Neutrophil (primary cell): ENCODE measurements at regions not wholly inside any gene's neighbourhood (a gene's known extent, or its start where the extent isn't known, plus 50 kb on each side); places are given as distances from the start of the nearest gene placed in this dataset.

Source experiments
- H3K27ac ChIP-seq: fragments of 200-600 bp; sonication (generic); 2 replicates; pipeline ENCODE4 v1.5.1; 2016; ENCODE audit warnings: mild to moderate bottlenecking, moderate library complexity
- H3K27me3 ChIP-seq: fragments of 200-600 bp; sonication (generic); 2 replicates; pipeline ENCODE4 v1.6.0; 2016; ENCODE audit warnings: mild to moderate bottlenecking
- H3K36me3 ChIP-seq: fragments of 200-600 bp; sonication (generic); 2 replicates; pipeline ENCODE4 v1.5.1; 2017
- H3K4me1 ChIP-seq, 2 experiments: fragments of 200-600 bp in 1 of 2; sonication (generic) in 1 of 2; 1 replicate in 1 of 2; 2 replicates in 1 of 2; pipeline versions ENCODE4 v1.5.1 to v1.6.1; 2013 to 2016; ENCODE audit warnings: low read depth in 1 of 2, low read length in 1 of 2, mild to moderate bottlenecking in 1 of 2, moderate library complexity in 1 of 2; ENCODE audit not compliant: control insufficient read depth in 1 of 2, insufficient read depth in 1 of 2
- H3K4me3 ChIP-seq, 2 experiments: fragments of 200-600 bp in 1 of 2; sonication (generic) in 1 of 2; 1 replicate in 1 of 2; 2 replicates in 1 of 2; pipeline ENCODE4 v1.5.1; 2013 to 2016; ENCODE audit warnings: low read depth in 1 of 2, low read length in 1 of 2, mild to moderate bottlenecking in 1 of 2, moderate library complexity in 1 of 2
- H3K9me3 ChIP-seq: fragments of 200-600 bp; sonication (generic); 2 replicates; pipeline ENCODE4 v1.5.1; 2016
- TF ChIP-seq, protein P1 (sequence below): fragments of 200-600 bp; sonication (generic); IDR thresholded peaks from 2 replicates; pipeline ENCODE4 v1.5.1; 2016; ENCODE audit warnings: antibody characterized with exemption

DNA sequence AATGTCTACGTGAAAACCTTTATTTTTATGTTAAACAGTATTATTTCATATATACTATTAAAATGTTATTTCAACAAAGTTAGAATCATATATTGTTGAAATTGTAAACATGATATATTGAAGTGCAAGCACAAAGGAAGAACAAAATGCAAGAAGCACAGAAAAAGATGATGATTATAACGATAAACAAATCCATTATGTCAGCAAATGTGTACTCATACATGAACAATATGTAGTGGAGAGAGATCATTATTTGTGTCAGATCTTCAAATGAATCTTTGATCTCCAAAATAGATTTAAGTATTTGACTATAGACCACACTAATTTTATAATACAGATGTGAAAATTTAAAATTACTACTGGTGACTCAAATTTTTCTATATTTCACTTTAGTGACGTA is 1104.4 kb upstream of the CRIM1 start:
- no peaks in the 10 kb centered on the region for H3K4me1 ChIP-seq
- H3K4me3 ChIP-seq = no peak overlapping the region
- TF ChIP-seq, protein P1, sequence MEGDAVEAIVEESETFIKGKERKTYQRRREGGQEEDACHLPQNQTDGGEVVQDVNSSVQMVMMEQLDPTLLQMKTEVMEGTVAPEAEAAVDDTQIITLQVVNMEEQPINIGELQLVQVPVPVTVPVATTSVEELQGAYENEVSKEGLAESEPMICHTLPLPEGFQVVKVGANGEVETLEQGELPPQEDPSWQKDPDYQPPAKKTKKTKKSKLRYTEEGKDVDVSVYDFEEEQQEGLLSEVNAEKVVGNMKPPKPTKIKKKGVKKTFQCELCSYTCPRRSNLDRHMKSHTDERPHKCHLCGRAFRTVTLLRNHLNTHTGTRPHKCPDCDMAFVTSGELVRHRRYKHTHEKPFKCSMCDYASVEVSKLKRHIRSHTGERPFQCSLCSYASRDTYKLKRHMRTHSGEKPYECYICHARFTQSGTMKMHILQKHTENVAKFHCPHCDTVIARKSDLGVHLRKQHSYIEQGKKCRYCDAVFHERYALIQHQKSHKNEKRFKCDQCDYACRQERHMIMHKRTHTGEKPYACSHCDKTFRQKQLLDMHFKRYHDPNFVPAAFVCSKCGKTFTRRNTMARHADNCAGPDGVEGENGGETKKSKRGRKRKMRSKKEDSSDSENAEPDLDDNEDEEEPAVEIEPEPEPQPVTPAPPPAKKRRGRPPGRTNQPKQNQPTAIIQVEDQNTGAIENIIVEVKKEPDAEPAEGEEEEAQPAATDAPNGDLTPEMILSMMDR = no peak
- H3K36me3 ChIP-seq = no peaks in the 10 kb centered on the region
- H3K9me3 ChIP-seq = no peaks in the 10 kb centered on the region
- no peaks in the 10 kb centered on the region for H3K27me3 ChIP-seq
- H3K27ac ChIP-seq = no peak overlapping the region

DNA sequence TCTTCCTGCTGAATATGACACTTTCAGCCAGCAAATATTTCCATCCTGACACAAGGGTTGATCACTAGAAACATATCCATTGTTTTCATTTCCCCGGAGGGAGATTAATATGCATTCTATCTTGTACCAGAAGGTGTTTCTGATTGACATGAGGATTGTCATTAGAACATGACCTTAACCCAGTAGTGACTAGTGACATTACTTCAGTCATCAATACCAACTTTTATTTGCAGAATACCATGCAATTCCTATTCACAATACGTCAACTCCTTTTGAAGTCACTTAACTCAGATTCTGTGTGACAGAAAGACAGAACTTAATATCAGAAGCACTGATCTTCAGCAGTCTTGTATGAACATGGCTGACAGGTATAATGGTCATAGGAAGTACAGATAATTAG is 1108.9 kb upstream of the CRIM1 start:
- Histone ChIP-seq H3K36me3 (no peaks in the 10 kb centered on the region), H3K27me3 (no peaks in the 10 kb centered on the region), H3K27ac (no peak overlapping the region), H3K4me1 (no peaks in the 10 kb centered on the region), H3K4me3 (no peak overlapping the region), H3K9me3 (no peaks in the 10 kb centered on the region)
- TF ChIP-seq, protein P1 = no peak

DNA sequence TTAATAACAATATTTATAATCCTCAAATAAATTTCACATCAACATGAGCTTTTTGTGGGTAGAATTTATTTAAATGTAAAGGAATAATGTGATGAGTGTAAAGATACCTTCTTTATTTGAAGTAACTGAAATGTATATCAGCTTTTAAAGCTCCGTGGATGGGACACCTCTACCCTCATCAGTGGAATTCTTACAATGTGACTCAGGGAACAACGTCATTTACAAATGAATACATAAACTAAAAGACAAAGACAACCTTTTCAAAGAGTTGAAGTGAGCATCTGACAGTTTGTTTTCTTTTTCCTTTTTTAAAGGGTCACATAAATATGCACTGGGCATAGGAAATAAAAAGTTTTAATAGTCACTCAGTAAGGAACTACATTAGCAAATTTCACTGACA is 1127.0 kb upstream of the CRIM1 start:
- Histone ChIP-seq H3K36me3 (no peaks in the 10 kb centered on the region), H3K9me3 (no peaks in the 10 kb centered on the region), H3K4me1 (no peaks in the 10 kb centered on the region)

DNA sequence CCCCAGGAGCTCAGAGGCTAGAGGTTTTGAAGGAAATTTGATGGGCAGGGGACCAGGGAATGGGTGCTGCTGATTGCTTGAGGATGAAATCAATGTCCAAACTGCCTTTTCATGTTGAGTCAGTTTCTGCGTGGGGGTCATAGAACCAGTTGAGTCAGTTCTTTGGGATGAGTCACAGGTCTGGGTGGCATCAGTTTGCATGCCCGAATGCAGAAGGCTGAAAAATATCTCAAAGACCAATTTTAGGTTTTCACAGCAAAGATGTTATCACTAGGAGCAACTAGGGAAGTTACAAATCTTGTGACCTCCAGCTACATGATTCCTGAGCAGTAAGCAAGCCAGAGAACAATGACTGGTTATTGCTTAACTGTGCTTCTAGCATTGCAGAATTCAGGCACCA is 1135.1 kb upstream of the CRIM1 start:
- no peak overlapping the region for H3K4me3 ChIP-seq
- TF ChIP-seq, protein P1 = no peak
- no peaks in the 10 kb centered on the region for H3K4me1 ChIP-seq
- no peaks in the 10 kb centered on the region for H3K27me3 ChIP-seq
- no peak overlapping the region for H3K27ac ChIP-seq
- H3K9me3 ChIP-seq = no peaks in the 10 kb centered on the region
- no peaks in the 10 kb centered on the region for H3K36me3 ChIP-seq

More for the DNA sequence above, 1127.0 kb upstream of the CRIM1 start:
- no peak overlapping the region for H3K27ac ChIP-seq
- TF ChIP-seq, protein P1 = no peak
- no peak overlapping the region for H3K4me3 ChIP-seq
- H3K27me3 ChIP-seq = no peaks in the 10 kb centered on the region

DNA sequence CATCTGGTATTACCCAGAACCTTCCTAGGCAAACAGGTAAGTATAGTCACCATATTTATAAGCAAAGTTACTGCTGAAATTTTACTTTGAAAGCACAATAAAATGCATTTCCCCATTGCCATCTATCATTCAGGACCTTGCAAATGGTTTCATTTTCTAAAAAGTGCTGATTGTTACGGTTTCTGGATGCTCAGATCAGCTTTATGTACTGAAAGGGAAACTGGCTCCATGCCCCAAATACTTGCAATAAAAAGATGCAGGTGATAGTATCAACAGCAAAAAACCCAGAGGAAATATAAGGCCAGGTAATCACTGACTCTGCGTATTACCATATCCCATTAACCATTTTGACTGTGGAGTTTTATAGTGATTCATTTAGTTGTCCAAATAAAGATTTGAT is 1150.7 kb upstream of the CRIM1 start:
- H3K9me3 ChIP-seq = no peaks in the 10 kb centered on the region
- H3K27ac ChIP-seq = no peak overlapping the region
- H3K27me3 ChIP-seq = no peaks in the 10 kb centered on the region
- no peaks in the 10 kb centered on the region for H3K36me3 ChIP-seq
- H3K4me3 ChIP-seq = no peak overlapping the region
- TF ChIP-seq, protein P1 = no peak
- H3K4me1 ChIP-seq = no peaks in the 10 kb centered on the region

DNA sequence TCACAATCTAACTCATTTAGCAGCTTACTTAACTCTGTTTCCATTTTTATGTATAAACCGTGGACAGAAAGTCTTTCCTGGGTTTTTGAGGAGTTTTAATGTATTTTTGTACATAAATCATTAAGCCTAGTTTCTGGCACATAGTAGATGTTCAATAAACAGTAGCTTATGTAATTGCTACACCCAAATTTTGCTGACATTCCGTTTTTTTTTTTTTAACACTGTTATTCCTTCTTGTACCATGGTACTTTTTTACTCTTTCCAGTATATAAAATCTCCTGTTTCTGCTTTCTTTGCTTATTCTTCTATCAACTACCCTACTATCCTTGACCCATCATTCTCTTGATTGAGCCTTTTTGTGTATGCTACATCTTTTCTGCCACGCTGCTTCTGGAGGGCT is 1151.3 kb upstream of the CRIM1 start:
- H3K27me3 ChIP-seq = no peaks in the 10 kb centered on the region
- TF ChIP-seq, protein P1 = no peak
- no peak overlapping the region for H3K27ac ChIP-seq
- H3K4me1 ChIP-seq = no peaks in the 10 kb centered on the region
- H3K4me3 ChIP-seq = no peak overlapping the region
- no peaks in the 10 kb centered on the region for H3K36me3 ChIP-seq
- no peaks in the 10 kb centered on the region for H3K9me3 ChIP-seq
